MCF 10A (cell line): ENCODE measurements at regions not wholly inside any gene's neighbourhood (a gene's known extent, or its start where the extent isn't known, plus 50 kb on each side); places are given as distances from the start of the nearest gene placed in this dataset.
"Not testable (repeated sequence)": the region's sequence is repeated elsewhere in the genome, so short reads cannot be mapped to it uniquely, and the experiment has no call there.

ENCODE experiments used
- BruUV-seq: library from RNA; stranded (reverse); fragments of 400-500 nt; replicated peaks from 2 replicates; lab custom pipeline; 2021; lab: Mats Ljungman, UMichigan
- CTCF ChIA-PET: fragments of 300-600 bp; sonication (Branson Sonifier 250); formaldehyde crosslinking; extraction: SDS; loops from one replicate; lab custom pipeline; 2021; ENCODE audit warnings: antibody characterized with exemption, inconsistent platforms; lab: Yijun Ruan, JAX
- POLR2A ChIA-PET: fragments of 300-600, 350-650 bp; sonication (Branson Sonifier 250); formaldehyde crosslinking; extraction: SDS; loops from one replicate; lab custom pipeline; 2020; ENCODE audit warnings: antibody characterized with exemption, inconsistent platforms; lab: Yijun Ruan, JAX
- DNase-seq: peaks from one replicate; pipeline ENCODE4 v3.0.0-alpha.2; 2018; ENCODE audit not compliant: unreplicated experiment
- H3K27ac Mint-ChIP-seq: one replicate; pipeline ENCODE4 v1.8.0; 2022; ENCODE audit warnings: mild to moderate bottlenecking, low read depth, mixed read lengths; ENCODE audit not compliant: unreplicated experiment
- H3K27me3 Mint-ChIP-seq: one replicate; pipeline ENCODE4 v1.8.0; 2022; ENCODE audit warnings: mixed read lengths; ENCODE audit not compliant: insufficient read depth, unreplicated experiment
- H3K36me3 Mint-ChIP-seq: one replicate; pipeline ENCODE4 v1.8.0; 2022; ENCODE audit warnings: mild to moderate bottlenecking, moderate library complexity, mixed read lengths; ENCODE audit not compliant: insufficient read depth, unreplicated experiment
- H3K4me1 Mint-ChIP-seq: one replicate; pipeline ENCODE4 v1.8.0; 2022; ENCODE audit warnings: mixed read lengths; ENCODE audit not compliant: insufficient read depth, unreplicated experiment
- H3K4me3 Mint-ChIP-seq: one replicate; pipeline ENCODE4 v1.8.0; 2022; ENCODE audit warnings: mild to moderate bottlenecking, moderate library complexity, mixed read lengths; ENCODE audit not compliant: unreplicated experiment
- H3K9me3 Mint-ChIP-seq: one replicate; pipeline ENCODE4 v1.8.0; 2022; ENCODE audit warnings: mixed read lengths; ENCODE audit not compliant: unreplicated experiment
- CTCF ChIP-seq: fragments of 200-600 bp; IDR thresholded peaks from one replicate; pipeline ENCODE4 v1.8.0; 2022; ENCODE audit warnings: antibody characterized with exemption, mild to moderate bottlenecking; ENCODE audit not compliant: unreplicated experiment
- intact Hi-C: fragments of 100-400 bp; cut with micrococcal nuclease; formaldehyde crosslinking; loops from 2 replicates; pipeline ENCODE4 v1.14.1; 2022

- intact Hi-C loops: no loop called here
- TF ChIP-seq CTCF: no peak
- ChIA-PET POLR2A (interaction anchor here (0.7 kb wide), 1 partner anchor 146 kb away, joined by 3 read pairs; no protein-coding TSS in a partner anchor), CTCF (interaction anchor here (1.4 kb wide), 1 partner anchor 10 kb away, joined by 4 read pairs; no protein-coding TSS in a partner anchor)
- H3K4me3 Mint-ChIP-seq: no peak overlapping the region
- H3K36me3 Mint-ChIP-seq: peaks cover 6% of the 10 kb centered on the region
- H3K4me1 Mint-ChIP-seq: no peaks in the 10 kb centered on the region
- no peak overlapping the region for H3K27ac Mint-ChIP-seq
- no peak for DNase-seq
- H3K27me3 Mint-ChIP-seq: no peaks in the 10 kb centered on the region
- H3K9me3 Mint-ChIP-seq: peaks cover 10% of the 10 kb centered on the region
- no TSS peak for BruUV-seq
These were observed 172.2 kb upstream of the ID2 start for GRCh38 chr2:8509621-8510020.

GRCh38 chr2:8510055-8510454, 171.8 kb upstream of the ID2 start:
- POLR2A ChIA-PET, BruUV-seq, intact Hi-C loops, H3K4me3 Mint-ChIP-seq, H3K4me1 Mint-ChIP-seq, H3K27ac Mint-ChIP-seq, H3K36me3 Mint-ChIP-seq, DNase-seq, CTCF ChIA-PET, H3K27me3 Mint-ChIP-seq: not testable (repeated sequence)
- H3K9me3 Mint-ChIP-seq: peaks cover 12% of the 10 kb centered on the region

GRCh38 chr2:8510519-8510918, 171.3 kb upstream of the ID2 start:
- no peak overlapping the region for H3K4me3 Mint-ChIP-seq
- H3K27ac Mint-ChIP-seq: no peak overlapping the region
- no TSS peak for BruUV-seq
- H3K9me3 Mint-ChIP-seq: peaks cover 17% of the 10 kb centered on the region
- POLR2A ChIA-PET: no interaction called here
- intact Hi-C loops: no loop called here
- no peak for TF ChIP-seq CTCF
- CTCF ChIA-PET: interaction anchor here (0.7 kb wide), 1 partner anchor 71 kb away, joined by 3 read pairs; no protein-coding TSS in a partner anchor
- DNase-seq: no peak
- H3K27me3 Mint-ChIP-seq: no peaks in the 10 kb centered on the region
- peaks cover 6% of the 10 kb centered on the region for H3K36me3 Mint-ChIP-seq
- H3K4me1 Mint-ChIP-seq: no peaks in the 10 kb centered on the region

- intact Hi-C loops: no loop called here
- H3K27ac Mint-ChIP-seq: no peak overlapping the region
- CTCF ChIA-PET: no interaction called here
- BruUV-seq: no TSS peak
- H3K27me3 Mint-ChIP-seq: no peaks in the 10 kb centered on the region
- no peaks in the 10 kb centered on the region for H3K4me1 Mint-ChIP-seq
- POLR2A ChIA-PET: interaction anchor here (0.7 kb wide), 1 partner anchor 54 kb away, joined by 3 read pairs; no protein-coding TSS in a partner anchor
- H3K4me3 Mint-ChIP-seq: no peak overlapping the region
- peak; percentile 6 for DNase-seq
- H3K36me3 Mint-ChIP-seq: peaks cover 6% of the 10 kb centered on the region
- peaks cover 23% of the 10 kb centered on the region for H3K9me3 Mint-ChIP-seq
- TF ChIP-seq CTCF: no peak
These were observed 169.8 kb upstream of the ID2 start for GRCh38 chr2:8511868-8512612.
